IPS DF 19.7 (cell line): ENCODE measurements at regions not wholly inside any gene's neighbourhood (a gene's known extent, or its start where the extent isn't known, plus 50 kb on each side); places are given as distances from the start of the nearest gene placed in this dataset.
"Not testable (repeated sequence)": the region's sequence is repeated elsewhere in the genome, so short reads cannot be mapped to it uniquely, and the experiment has no call there.

Source experiments
- DNase-seq: peaks from one replicate; pipeline ENCODE4 v3.0.0-alpha.2; 2013; ENCODE audit warnings: low read depth, low spot score

- DNase-seq = no peak
Observed at GRCh38 chr14:58752771-58753201, 115.0 kb downstream of the DACT1 start.

GRCh38 chr14:58755031-58755925 is 117.5 kb downstream of the DACT1 start:
- no peak for DNase-seq

DNA sequence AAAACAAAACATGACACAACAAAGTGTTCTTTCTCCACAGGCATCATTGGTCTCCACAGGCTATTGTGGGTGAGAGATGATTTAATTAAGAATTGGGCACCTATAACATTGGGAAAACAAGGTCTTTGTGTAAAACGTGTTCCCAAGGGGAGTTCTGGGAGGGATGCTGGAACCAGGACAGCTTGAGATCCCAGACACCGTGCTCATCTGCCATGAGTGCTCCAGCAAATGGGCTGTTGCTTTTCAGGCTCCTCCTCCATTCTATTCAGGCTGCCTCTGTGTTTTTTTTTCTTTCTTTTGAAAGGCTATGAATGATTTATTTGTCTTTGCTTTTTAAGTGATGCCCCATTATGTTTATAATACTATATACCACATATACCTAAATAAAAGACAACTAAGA is 122.4 kb downstream of the DACT1 start:
- DNase-seq = no peak

GRCh38 chr14:58762629-58763028 is 124.9 kb downstream of the DACT1 start:
- no peak for DNase-seq

DNA sequence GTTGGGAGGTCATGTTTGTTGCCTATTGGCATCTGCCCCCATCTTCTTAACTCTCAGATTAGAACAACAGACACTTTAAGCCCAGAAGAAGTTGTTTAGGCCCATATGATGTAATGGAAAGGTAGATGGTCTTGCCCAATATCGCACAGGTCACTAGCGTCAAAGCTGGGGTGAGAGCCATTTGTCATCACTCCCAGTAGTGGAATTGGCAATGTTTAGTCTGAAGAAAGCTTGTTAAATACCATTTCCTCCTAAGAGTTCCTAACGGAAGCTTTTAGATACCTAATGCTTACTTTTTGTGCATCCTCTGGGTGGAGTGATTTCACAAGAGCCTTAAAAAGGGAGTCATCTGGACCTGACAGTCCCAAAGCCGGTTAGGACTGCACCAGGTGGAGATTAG is 125.4 kb downstream of the DACT1 start:
- DNase-seq = no peak

- DNase-seq = no peak
Observed at GRCh38 chr14:58765418-58765831, 127.7 kb downstream of the DACT1 start.

- DNase-seq = no peak
Observed at GRCh38 chr14:58765843-58766242, 128.1 kb downstream of the DACT1 start.

- peak; percentile 80 for DNase-seq
Observed at GRCh38 chr14:58769011-58769643, 131.4 kb downstream of the DACT1 start.

- no peak for DNase-seq
Observed at GRCh38 chr14:58769771-58770170, 132.0 kb downstream of the DACT1 start.

DNA sequence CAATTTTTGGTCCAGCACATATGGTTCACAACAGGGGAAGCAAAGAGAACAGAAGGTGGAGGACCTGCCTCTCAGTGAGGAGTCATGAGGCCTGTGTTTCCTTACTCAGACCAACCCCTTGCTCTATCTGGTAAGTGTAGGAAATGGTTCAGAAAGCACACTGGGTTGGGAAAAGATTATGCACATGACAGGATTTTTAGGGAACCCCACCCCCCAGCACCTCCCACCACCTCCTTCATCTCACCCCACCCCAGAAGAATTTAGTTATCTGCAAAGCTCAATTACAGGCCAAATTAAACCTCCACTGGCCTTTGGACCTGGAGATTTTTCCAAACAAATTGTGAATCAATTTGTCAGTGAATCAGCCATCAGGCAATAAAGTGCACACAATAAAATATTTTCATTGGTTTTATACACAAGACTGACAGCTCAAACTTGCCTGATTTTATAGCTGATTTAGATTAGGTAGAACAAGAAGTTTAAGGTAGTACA is 132.8 kb downstream of the DACT1 start:
- DNase-seq = no peak

GRCh38 chr14:58771016-58771415 is 133.3 kb downstream of the DACT1 start:
- no peak for DNase-seq

DNA sequence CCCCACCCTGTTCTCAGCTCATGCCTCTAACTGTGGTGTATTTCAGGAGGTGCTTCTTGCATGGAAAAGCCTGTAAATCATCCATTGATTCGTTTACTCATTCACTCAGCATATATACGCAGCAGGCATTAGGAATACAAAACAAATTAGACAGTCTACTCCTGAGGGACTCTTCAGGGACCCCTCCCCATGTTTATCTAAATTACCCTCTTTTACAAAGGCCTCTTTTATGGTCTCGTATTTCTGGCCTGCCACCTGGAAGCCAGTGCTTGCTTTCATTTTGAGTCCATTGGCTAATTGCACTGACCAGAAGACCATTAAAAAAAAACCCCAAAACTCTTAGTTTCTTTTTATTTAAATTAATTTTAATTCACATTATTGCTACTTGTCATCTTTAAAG is 134.4 kb downstream of the DACT1 start:
- no peak for DNase-seq

GRCh38 chr14:58772794-58773620 is 135.2 kb downstream of the DACT1 start:
- no peak for DNase-seq

GRCh38 chr14:58774531-58774930 is 136.8 kb downstream of the DACT1 start:
- no peak for DNase-seq

GRCh38 chr14:58775130-58775529 is 137.4 kb downstream of the DACT1 start:
- not testable (repeated sequence) for DNase-seq

DNA sequence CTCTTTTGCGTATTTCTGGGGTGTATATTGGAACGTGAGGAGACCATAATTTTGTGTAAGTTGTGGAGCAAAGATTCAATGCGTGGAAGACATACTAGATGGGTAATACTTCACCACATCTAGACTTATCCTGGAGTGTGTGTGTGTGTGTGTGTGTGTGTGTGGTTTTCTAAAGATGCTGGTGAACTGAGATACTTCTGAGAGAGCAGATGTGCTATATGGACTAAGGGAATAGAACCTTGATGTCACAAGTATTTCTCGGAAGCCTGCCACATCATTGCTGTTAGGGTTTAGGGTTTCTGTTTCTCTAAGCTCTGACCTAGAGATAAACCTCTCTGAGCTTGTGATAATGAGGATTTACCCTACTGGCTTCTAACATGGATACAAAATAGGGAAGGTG is 138.8 kb downstream of the DACT1 start:
- DNase-seq = no peak

DNA sequence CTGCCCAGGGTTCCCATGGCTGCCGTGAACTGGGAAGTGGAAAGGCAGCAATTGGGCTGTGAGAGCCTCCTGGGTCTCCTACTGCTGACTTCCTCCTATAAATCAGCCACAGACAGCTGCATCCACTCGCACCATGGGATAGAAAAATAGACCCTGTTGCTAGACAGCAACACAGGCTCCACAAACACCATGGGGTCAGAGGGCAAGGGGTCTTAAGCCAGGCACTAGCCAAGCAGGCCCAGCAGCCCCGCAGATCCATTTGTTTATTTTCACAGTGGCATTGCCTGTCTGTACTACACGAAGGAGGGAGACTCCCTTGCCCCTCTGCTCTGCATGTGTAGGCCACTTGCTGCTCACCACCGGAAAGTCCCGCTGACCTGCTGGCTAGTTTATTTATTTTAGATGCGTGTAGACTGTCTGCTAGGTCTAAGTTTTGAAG is 139.8 kb downstream of the DACT1 start:
- no peak for DNase-seq

GRCh38 chr14:58778202-58778601 is 140.4 kb downstream of the DACT1 start:
- no peak for DNase-seq

DNA sequence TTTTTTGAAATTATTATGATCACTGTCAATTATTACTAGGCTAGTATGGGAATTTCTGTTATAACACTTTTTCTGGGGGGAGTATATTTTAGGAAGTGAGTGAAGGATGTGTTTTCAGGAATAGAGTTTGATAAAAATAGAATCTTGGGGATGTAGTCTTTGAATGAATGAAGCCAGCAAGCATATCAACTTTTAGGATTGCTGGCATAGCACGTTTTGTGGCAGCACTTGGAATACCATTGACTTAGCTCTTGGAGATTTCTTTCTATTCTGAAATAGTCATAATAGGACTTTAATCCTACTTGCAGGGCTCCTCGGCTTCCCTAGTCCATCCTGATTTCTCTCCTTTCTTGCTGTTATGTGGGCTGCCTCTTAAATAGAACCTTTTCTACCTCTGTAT is 141.6 kb downstream of the DACT1 start:
- no peak for DNase-seq

DNA sequence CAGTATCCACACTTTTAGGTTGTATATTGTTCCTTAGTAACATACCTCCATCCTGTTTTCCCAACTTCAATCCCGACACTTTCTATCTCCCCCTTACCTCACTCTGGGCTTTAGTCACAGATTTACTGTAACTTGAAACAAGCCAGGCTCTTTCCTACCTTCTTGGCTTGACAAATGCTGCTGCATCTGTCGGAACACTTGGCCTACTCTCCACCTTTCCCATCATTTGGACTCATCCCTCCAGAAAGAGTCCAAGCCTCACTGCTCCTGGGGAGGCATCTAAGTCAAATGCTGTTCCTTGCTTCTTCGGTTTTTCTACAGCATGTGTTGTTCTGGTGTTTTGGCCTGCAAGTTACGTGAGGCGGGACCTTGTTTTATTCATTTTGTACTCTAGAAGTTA is 142.4 kb downstream of the DACT1 start:
- no peak for DNase-seq

DNA sequence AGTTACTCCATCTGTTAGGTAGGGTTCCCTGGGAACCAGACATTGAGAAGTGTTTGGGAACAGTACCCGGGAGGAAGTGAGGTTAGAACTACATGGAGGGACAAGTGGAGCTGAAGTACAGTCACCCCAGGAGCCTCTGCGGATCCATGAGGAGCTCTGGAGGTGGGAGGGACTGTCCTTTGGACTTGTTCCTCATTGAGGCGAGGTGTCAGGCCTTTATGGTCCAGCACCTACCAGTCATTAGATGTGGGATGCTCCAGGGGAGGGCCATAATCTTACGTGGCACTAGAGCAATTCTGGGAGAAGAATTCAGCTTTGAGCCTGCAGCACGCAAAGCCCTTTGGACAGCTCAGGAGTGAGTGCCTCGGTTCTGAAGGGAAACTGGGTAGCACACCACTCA is 142.8 kb downstream of the DACT1 start:
- DNase-seq = no peak

DNA sequence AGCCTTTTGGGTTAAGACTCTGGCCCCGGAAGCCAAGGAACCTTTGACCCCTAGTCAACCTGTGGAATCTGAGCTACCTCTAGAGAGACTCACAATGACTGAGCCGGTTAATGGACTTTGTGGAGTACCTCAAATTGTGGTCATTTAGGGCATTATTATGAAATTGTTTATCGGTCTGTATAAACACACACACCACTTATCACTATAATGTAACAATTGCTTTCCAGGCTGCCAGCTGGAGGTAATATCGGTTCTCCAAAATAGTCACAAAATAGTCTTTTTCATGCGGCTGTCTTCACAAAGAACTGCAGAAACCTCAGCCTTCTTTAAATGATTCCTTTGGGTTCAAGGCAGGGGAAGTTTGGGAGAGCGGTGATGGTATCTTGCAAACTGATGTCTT is 144.2 kb downstream of the DACT1 start:
- DNase-seq = no peak
